Heart left ventricle (tissue), 13 donors: ENCODE measurements at regions not wholly inside any gene's neighbourhood (a gene's known extent, or its start where the extent isn't known, plus 50 kb on each side); places are given as distances from the start of the nearest gene placed in this dataset.

Source experiments
- POLR2A ChIP-seq, 2 donors: fragments of 450-650 bp; IDR thresholded peaks; one replicate each; pipeline ENCODE4 v1.6.1; 2017; ENCODE audit warnings: antibody characterized with exemption in 2 of 2, mild to moderate bottlenecking in 2 of 2, moderate library complexity in 2 of 2
- TF ChIP-seq, protein P1 (sequence below), 12 donors: fragments of 200-600 bp; sonication (generic) in 4 of 12; IDR thresholded peaks; one replicate each; pipeline versions ENCODE4 v1.5.0 to v1.8.0; 2018 to 2022; ENCODE audit warnings: antibody characterized with exemption in 12 of 12, mild to moderate bottlenecking in 5 of 12
- donor health status: ischemic (EF 13 %, LVEDD 7.1; RV severe dilation, severe dysfunction).
- donor health status: DM: no; HTN: yes; CAD: no.
- donor health status: DM: no; HTN: no; CAD: no.
- donor health status: ischemic (EF 25% LVEDD 6.9; RV normal size, moderate dysfunction).
- donor health status: ischemic (EF 25% LVEDD 5.7; RV mildly dilated, moderate dysfunction).
- donor health status: ischemic (EF 35%, LVEDD 5.7; RV mildly dilated, moderate dysfunction).
- donor health status: nonischemic (EF 11% LVEDD 7.7; RV severe dilation, severe dysfunction).
- donor health status: DM: yes; HTN: yes; CAD: no.
- donor health status: PGD.
- donor health status: ischemic (EF 29% LVEDD 5.4; RV normal size, mild dysfunction).
- donor health status: nonischemic (EF 23%, LVEDD 6.1; RV moderate dilation, normal function).

GRCh38 chr10:31730776-31731175, 197.9 kb downstream of the ARHGAP12 start:
- TF ChIP-seq, protein P1, sequence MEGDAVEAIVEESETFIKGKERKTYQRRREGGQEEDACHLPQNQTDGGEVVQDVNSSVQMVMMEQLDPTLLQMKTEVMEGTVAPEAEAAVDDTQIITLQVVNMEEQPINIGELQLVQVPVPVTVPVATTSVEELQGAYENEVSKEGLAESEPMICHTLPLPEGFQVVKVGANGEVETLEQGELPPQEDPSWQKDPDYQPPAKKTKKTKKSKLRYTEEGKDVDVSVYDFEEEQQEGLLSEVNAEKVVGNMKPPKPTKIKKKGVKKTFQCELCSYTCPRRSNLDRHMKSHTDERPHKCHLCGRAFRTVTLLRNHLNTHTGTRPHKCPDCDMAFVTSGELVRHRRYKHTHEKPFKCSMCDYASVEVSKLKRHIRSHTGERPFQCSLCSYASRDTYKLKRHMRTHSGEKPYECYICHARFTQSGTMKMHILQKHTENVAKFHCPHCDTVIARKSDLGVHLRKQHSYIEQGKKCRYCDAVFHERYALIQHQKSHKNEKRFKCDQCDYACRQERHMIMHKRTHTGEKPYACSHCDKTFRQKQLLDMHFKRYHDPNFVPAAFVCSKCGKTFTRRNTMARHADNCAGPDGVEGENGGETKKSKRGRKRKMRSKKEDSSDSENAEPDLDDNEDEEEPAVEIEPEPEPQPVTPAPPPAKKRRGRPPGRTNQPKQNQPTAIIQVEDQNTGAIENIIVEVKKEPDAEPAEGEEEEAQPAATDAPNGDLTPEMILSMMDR (IDR thresholded peaks at IDR 0.05): no peak
- no peak for TF ChIP-seq POLR2A (IDR thresholded peaks at IDR 0.05)
